Left lung (tissue), 4 donors: ENCODE measurements at regions not wholly inside any gene's neighbourhood (a gene's known extent, or its start where the extent isn't known, plus 50 kb on each side); places are given as distances from the start of the nearest gene placed in this dataset.
A peak's percentile ranks its signal among the peaks of the same experiment; 100 is the strongest.

Experiments
- ATAC-seq: fragments of 200-7000 bp; cut with Tn5 transposase; one replicate; pipeline ENCODE4 v1.9.1; 2020; ENCODE audit warnings: moderate library complexity
- DNase-seq, 4 donors: peaks; one replicate each; pipeline ENCODE4 v3.0.0-alpha.2; 2013 to 2020
- H3K27ac ChIP-seq, 2 donors: fragments of 200-600 bp; sonication (generic) in 1 of 2; one replicate each; pipeline versions ENCODE4 v1.5.0 to v1.8.0; 2020 to 2021
- H3K27me3 ChIP-seq, 2 donors: fragments of 200-600 bp; sonication (generic) in 1 of 2; one replicate each; pipeline versions ENCODE4 v1.5.0 to v1.8.0; 2020 to 2021
- H3K36me3 ChIP-seq, 2 donors: fragments of 200-600 bp; sonication (generic) in 1 of 2; one replicate each; pipeline versions ENCODE4 v1.5.0 to v1.8.0; 2020 to 2021
- H3K4me1 ChIP-seq, 2 donors: fragments of 200-600 bp; one replicate each; pipeline ENCODE4 v1.8.0; 2021
- H3K4me3 ChIP-seq, 2 donors: fragments of 200-600 bp; sonication (generic) in 1 of 2; one replicate each; pipeline versions ENCODE4 v1.5.0 to v1.8.0; 2020 to 2021; ENCODE audit warnings: mild to moderate bottlenecking in 1 of 2
- H3K9me3 ChIP-seq, 2 donors: fragments of 200-600 bp; sonication (generic) in 1 of 2; one replicate each; pipeline versions ENCODE4 v1.5.0 to v1.8.0; 2020 to 2021
- CTCF ChIP-seq, 2 donors: fragments of 200-600 bp; sonication (generic) in 1 of 2; IDR thresholded peaks; one replicate each; pipeline versions ENCODE4 v1.5.0 to v1.8.0; 2021; ENCODE audit warnings: antibody characterized with exemption in 2 of 2
- intact Hi-C, 2 donors: fragments of 100-400 bp; cut with DNase I; formaldehyde crosslinking; loops; one replicate each; pipeline versions ENCODE4 v1.11.2 to v1.14.2; 2022
- donor health status: DM: no; HTN: yes; CAD: no.
- donor health status: DM: no; HTN: no; CAD: no.

GRCh38 chr13:70955887-70956286 is 847.6 kb upstream of the KLHL1 start:
- no peaks in the 10 kb centered on the region for H3K9me3 ChIP-seq
- DNase-seq (no peak), ATAC-seq (no peak)
- no peak overlapping the region for H3K27ac ChIP-seq
- intact Hi-C loops = no loop called here
- no peaks in the 10 kb centered on the region for H3K4me1 ChIP-seq
- TF ChIP-seq CTCF (IDR thresholded peaks at IDR 0.05) = no peak
- no peak overlapping the region for H3K4me3 ChIP-seq
- H3K36me3 ChIP-seq = no peaks in the 10 kb centered on the region
- no peaks in the 10 kb centered on the region for H3K27me3 ChIP-seq

GRCh38 chr13:70950664-70951063 is 842.4 kb upstream of the KLHL1 start:
- intact Hi-C loops = no loop called here
- H3K36me3 ChIP-seq = no peaks in the 10 kb centered on the region
- H3K9me3 ChIP-seq = no peaks in the 10 kb centered on the region
- H3K4me1 ChIP-seq = no peaks in the 10 kb centered on the region
- ATAC-seq (peak; percentile 82), DNase-seq (no peak)
- H3K27ac ChIP-seq = no peak overlapping the region
- H3K27me3 ChIP-seq = no peaks in the 10 kb centered on the region
- no peak for TF ChIP-seq CTCF (IDR thresholded peaks at IDR 0.05)
- no peak overlapping the region for H3K4me3 ChIP-seq

GRCh38 chr13:70945506-70945905 is 837.3 kb upstream of the KLHL1 start:
- no peak overlapping the region for H3K27ac ChIP-seq
- no peak for ATAC-seq
- intact Hi-C loops = no loop called here
- no peak for TF ChIP-seq CTCF (IDR thresholded peaks at IDR 0.05)
- no peaks in the 10 kb centered on the region for H3K9me3 ChIP-seq
- no peaks in the 10 kb centered on the region for H3K36me3 ChIP-seq
- no peaks in the 10 kb centered on the region for H3K4me1 ChIP-seq
- DNase-seq = peak in 1 of 4 donors; percentile 15
- no peaks in the 10 kb centered on the region for H3K27me3 ChIP-seq
- H3K4me3 ChIP-seq = no peak overlapping the region

- TF ChIP-seq CTCF (IDR thresholded peaks at IDR 0.05) = no peak
- DNase-seq (no peak), ATAC-seq (no peak)
- Histone ChIP-seq H3K27me3 (no peaks in the 10 kb centered on the region), H3K4me3 (no peak overlapping the region), H3K27ac (no peak overlapping the region), H3K36me3 (no peaks in the 10 kb centered on the region), H3K9me3 (no peaks in the 10 kb centered on the region), H3K4me1 (no peaks in the 10 kb centered on the region)
- intact Hi-C loops = no loop called here
Measured at GRCh38 chr13:70941454-70941853, 833.2 kb upstream of the KLHL1 start.

- Histone ChIP-seq H3K9me3 (no peaks in the 10 kb centered on the region), H3K4me1 (no peaks in the 10 kb centered on the region), H3K27me3 (no peaks in the 10 kb centered on the region), H3K36me3 (no peaks in the 10 kb centered on the region), H3K27ac (no peak overlapping the region), H3K4me3 (no peak overlapping the region)
- intact Hi-C loops = no loop called here
- no peak for DNase-seq
- no peak for ATAC-seq
- no peak for TF ChIP-seq CTCF (IDR thresholded peaks at IDR 0.05)
Measured at GRCh38 chr13:70938462-70938861, 830.2 kb upstream of the KLHL1 start.
